Ascending aorta (tissue), 2 donors: ENCODE measurements at regions not wholly inside any gene's neighbourhood (a gene's known extent, or its start where the extent isn't known, plus 50 kb on each side); places are given as distances from the start of the nearest gene placed in this dataset.

Source experiments
- DNase-seq, 2 donors: peaks; one replicate each; pipeline ENCODE4 v3.0.0-alpha.2; 2019; ENCODE audit warnings: low spot score in 2 of 2
- H3K27ac ChIP-seq, 2 donors: fragments of 200-600 bp; sonication (generic); one replicate each; pipeline ENCODE4 v1.5.1; 2016 to 2017; ENCODE audit warnings: mild to moderate bottlenecking in 1 of 2
- H3K27me3 ChIP-seq: fragments of 200-600 bp; sonication (generic); one replicate; pipeline ENCODE4 v1.5.1; 2017
- H3K36me3 ChIP-seq, 2 donors: fragments of 200-600 bp; sonication (generic); one replicate each; pipeline ENCODE4 v1.5.1; 2016
- H3K4me1 ChIP-seq, 2 donors: fragments of 200-600 bp; sonication (generic); one replicate each; pipeline ENCODE4 v1.5.1; 2016 to 2017; ENCODE audit warnings: mild to moderate bottlenecking in 1 of 2
- H3K4me3 ChIP-seq, 2 donors: fragments of 200-600 bp; sonication (generic); one replicate each; pipeline ENCODE4 v1.5.1; 2016 to 2017; ENCODE audit warnings: mild to moderate bottlenecking in 1 of 2
- H3K9me3 ChIP-seq, 2 donors: fragments of 200-600 bp; sonication (generic); one replicate each; pipeline ENCODE4 v1.5.1; 2016
- intact Hi-C: fragments of 100-400 bp; cut with DNase I; formaldehyde crosslinking; loops from one replicate; pipeline ENCODE4 v1.15.1; 2023
- TF ChIP-seq, protein P1 (sequence below), 3 experiments: fragments of 200-600 bp in 2 of 3; fragments of 450-650 bp in 1 of 3; sonication (generic) in 2 of 3; IDR thresholded peaks; one replicate each; pipeline ENCODE4 v1.5.1; 2016 to 2019; ENCODE audit warnings: antibody characterized with exemption in 3 of 3, mild to moderate bottlenecking in 1 of 3, moderate library complexity in 1 of 3

DNA sequence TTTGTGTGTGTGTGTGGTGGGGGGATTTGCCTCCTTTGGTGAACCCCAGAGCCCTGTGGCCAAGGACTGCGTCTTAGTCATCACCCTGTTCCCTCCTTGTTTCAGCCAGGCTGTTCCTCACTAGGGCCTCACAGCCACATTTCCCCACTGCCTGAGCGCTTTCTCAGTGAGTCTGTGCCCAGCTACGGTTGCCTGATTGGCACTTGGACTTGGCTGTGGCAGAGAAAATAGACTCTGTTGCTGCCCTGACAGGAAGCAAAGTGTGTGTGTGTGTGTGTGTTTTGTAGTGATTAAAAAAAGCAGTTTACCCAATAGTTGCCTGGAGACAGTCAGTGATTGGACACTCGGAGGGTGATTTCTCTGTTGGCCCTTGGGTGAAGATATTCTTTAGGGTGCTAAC, 113.0 kb downstream of the UCHL1 start:
- H3K36me3 ChIP-seq, result no peaks in the 10 kb centered on the region
- DNase-seq, result peak; percentile 73 to 93
- H3K4me1 ChIP-seq, result peaks cover 4 to 55% of the 10 kb centered on the region in 2 donors
- peak overlapping the region; percentile 78 to 81 for H3K27ac ChIP-seq
- no peaks in the 10 kb centered on the region for H3K9me3 ChIP-seq
- TF ChIP-seq, protein P1, sequence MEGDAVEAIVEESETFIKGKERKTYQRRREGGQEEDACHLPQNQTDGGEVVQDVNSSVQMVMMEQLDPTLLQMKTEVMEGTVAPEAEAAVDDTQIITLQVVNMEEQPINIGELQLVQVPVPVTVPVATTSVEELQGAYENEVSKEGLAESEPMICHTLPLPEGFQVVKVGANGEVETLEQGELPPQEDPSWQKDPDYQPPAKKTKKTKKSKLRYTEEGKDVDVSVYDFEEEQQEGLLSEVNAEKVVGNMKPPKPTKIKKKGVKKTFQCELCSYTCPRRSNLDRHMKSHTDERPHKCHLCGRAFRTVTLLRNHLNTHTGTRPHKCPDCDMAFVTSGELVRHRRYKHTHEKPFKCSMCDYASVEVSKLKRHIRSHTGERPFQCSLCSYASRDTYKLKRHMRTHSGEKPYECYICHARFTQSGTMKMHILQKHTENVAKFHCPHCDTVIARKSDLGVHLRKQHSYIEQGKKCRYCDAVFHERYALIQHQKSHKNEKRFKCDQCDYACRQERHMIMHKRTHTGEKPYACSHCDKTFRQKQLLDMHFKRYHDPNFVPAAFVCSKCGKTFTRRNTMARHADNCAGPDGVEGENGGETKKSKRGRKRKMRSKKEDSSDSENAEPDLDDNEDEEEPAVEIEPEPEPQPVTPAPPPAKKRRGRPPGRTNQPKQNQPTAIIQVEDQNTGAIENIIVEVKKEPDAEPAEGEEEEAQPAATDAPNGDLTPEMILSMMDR (IDR thresholded peaks at IDR 0.05), result no peak
- intact Hi-C loops, result loop anchor here (10.0 kb wide), 2 partner anchors 225 to 455 kb away; no protein-coding TSS in a partner anchor
- no peaks in the 10 kb centered on the region for H3K27me3 ChIP-seq
- no peak overlapping the region for H3K4me3 ChIP-seq

- Histone ChIP-seq H3K36me3 (no peaks in the 10 kb centered on the region), H3K9me3 (no peaks in the 10 kb centered on the region), H3K27me3 (no peaks in the 10 kb centered on the region), H3K4me1 (peaks cover 4 to 51% of the 10 kb centered on the region in 2 donors), H3K27ac (peak overlapping the region; percentile 24 to 81), H3K4me3 (no peak overlapping the region)
- intact Hi-C loops, result no loop called here
- TF ChIP-seq, protein P1 (IDR thresholded peaks at IDR 0.05), result no peak
- no peak for DNase-seq
Measured at GRCh38 chr4:41373221-41373620, 116.5 kb downstream of the UCHL1 start.

DNA sequence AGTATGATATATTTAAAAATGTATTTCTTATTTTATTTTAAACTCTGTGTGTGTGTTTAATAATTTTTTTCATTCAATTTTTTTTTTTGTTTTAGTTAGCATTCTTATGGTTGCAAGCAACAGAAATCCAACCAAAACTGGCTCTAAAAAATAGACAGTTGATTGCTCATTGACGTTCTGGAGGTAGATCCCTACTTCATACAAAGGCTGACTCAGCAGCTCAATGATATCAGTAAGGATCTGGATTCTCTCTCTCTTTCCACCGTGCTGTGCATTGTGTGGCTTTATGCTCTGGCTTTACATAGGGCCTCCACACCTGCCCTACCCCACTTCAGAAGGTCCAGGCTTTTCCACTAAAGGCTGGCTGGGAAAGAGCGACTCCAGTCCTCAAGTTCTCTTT, 117.8 kb downstream of the UCHL1 start:
- Histone ChIP-seq H3K4me1 (peaks cover 4 to 44% of the 10 kb centered on the region in 2 donors), H3K27me3 (no peaks in the 10 kb centered on the region), H3K9me3 (no peaks in the 10 kb centered on the region), H3K27ac (no peak overlapping the region), H3K36me3 (no peaks in the 10 kb centered on the region), H3K4me3 (no peak overlapping the region)
- DNase-seq, result no peak
- intact Hi-C loops, result no loop called here
- TF ChIP-seq, protein P1 (IDR thresholded peaks at IDR 0.05), result no peak

- intact Hi-C loops, result no loop called here
- no peak overlapping the region for H3K4me3 ChIP-seq
- TF ChIP-seq, protein P1 (IDR thresholded peaks at IDR 0.05), result no peak
Measured at GRCh38 chr4:41375561-41375960, 118.8 kb downstream of the UCHL1 start.

DNA sequence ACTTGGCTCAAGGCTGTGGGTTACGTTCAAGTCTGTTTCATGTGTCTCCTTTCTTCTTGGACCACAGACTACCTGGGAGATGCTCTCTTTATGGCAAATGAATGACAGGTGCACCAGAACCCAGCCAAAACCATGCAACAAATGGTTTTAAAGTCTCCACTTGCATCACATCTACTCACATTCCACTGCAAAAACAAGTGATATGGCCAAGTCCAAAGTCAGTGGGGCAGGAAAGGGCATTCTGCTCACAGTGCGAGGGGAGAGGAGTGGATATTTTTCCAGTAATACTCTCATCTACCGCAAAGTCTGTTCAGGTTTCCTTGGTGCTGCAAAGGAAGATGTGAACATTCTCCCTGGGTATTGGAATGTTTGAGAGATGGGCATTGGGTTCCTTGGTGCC, 120.5 kb downstream of the UCHL1 start:
- Histone ChIP-seq H3K36me3 (no peaks in the 10 kb centered on the region), H3K27ac (no peak overlapping the region), H3K4me3 (no peak overlapping the region), H3K4me1 (peaks cover 0 to 38% of the 10 kb centered on the region in 2 donors), H3K27me3 (no peaks in the 10 kb centered on the region), H3K9me3 (no peaks in the 10 kb centered on the region)
- intact Hi-C loops, result no loop called here
- no peak for DNase-seq
- TF ChIP-seq, protein P1 (IDR thresholded peaks at IDR 0.05), result no peak

More at GRCh38 chr4:41375561-41375960, 118.8 kb downstream of the UCHL1 start:
- no peaks in the 10 kb centered on the region for H3K36me3 ChIP-seq
- peaks cover 0 to 40% of the 10 kb centered on the region in 2 donors for H3K4me1 ChIP-seq
- no peak for DNase-seq
- peak overlapping the region; percentile 9 to 48 for H3K27ac ChIP-seq
- no peaks in the 10 kb centered on the region for H3K9me3 ChIP-seq
- H3K27me3 ChIP-seq, result no peaks in the 10 kb centered on the region

- Histone ChIP-seq H3K27me3 (no peaks in the 10 kb centered on the region), H3K9me3 (no peaks in the 10 kb centered on the region), H3K4me1 (peaks cover 0 to 32% of the 10 kb centered on the region in 2 donors), H3K27ac (no peak overlapping the region), H3K36me3 (no peaks in the 10 kb centered on the region), H3K4me3 (no peak overlapping the region)
- TF ChIP-seq, protein P1 (IDR thresholded peaks at IDR 0.05), result no peak
- no peak for DNase-seq
- intact Hi-C loops, result no loop called here
Measured at GRCh38 chr4:41379230-41379629, 122.5 kb downstream of the UCHL1 start.
